HG03342 (cell line): ENCODE measurements at regions not wholly inside any gene's neighbourhood (a gene's known extent, or its start where the extent isn't known, plus 50 kb on each side); places are given as distances from the start of the nearest gene placed in this dataset.
"Not testable (repeated sequence)": the region's sequence is repeated elsewhere in the genome, so short reads cannot be mapped to it uniquely, and the experiment has no call there.

Experiments
- ATAC-seq: cut with Tn5 transposase; IDR thresholded peaks from one replicate; pipeline ENCODE4 v1.9.1; 2021; ENCODE audit warnings: mild to moderate bottlenecking, moderate library complexity; ENCODE audit not compliant: unreplicated experiment

DNA sequence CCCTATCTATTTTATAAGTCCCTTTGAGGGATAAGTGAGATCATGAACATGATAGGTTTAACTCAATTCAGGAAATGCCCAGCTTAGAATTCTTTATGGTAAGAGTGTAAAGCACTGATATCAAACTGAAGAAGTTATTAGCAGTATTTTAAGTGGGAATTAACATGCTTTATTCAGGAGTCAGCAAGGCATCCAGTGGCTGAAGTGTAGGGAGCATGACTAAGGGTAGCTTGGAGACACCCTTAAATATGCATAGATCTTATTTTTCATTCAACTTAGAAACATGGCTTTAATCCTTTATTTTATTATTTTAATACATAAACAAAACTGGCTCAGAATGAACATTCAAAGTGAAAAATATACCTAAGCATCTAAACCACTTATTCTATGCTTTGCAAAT is 158.3 kb upstream of the LPP start:
- no peak for ATAC-seq

DNA sequence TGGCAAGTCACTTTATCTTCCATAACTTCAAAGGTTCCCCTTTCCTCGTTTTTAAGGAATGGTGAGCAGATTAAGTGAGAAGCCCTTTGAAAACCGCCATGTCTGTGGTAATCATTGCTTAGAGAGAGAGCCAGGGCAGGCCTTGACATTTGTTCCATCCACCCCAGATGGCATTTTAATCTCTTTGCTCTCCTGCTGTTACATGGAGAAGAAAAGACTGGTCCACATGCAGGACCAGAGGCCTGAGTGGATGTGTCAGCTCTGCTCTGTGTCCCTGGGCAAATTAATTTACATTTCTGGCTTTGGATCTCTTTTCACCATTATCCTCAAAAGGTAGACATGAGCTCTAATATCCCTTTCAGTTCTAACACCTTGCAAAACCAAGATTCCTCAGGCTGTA is 157.3 kb upstream of the LPP start:
- no peak for ATAC-seq

DNA sequence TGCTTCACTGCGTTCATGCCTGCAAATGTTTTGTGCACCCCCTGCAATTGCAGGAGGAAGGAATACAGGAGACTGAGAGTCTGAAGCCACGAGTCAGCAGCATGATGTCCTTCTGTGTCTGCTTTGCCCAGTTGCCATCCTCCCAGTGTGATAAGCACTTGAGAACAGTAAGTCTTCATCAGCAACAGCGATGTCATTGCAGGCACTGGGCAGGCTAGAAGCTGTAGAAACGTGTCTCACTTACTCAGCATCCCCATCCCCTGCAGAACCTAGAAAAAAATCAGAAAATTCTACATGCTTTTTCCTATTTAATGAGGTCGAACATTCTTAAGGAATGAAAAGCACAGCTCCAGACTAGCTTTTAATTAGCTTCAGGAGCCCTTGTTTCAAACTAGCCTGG is 156.5 kb upstream of the LPP start:
- ATAC-seq = no peak

DNA sequence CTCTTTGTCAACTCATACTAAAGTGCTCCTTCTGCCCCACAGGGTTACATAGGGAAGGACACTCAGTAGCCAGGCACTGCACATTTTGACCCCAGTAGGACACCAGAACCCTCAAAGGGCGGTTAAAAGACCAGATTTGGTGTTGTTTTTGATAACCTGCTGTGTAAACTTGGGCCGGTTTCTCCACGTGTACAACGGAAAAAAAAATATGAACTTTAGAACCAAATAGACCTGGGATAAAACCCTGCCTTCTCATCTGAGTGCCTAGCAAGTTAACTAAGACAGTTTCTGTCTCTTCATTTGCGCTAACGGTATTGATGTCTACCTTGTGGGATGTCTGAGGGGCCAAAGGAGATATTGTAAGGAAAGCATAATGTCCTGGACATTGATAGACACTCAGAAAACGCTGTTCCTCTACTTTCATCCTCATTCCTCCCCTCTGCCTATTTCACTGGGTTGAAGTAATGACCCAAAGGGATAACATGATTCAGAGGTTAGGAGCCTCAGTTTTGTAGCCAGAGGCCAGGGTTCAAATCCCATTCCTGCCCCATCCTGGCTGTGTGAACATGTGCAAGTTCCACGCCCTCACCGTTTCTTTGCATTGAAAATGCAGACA is 155.9 kb upstream of the LPP start:
- no peak for ATAC-seq

DNA sequence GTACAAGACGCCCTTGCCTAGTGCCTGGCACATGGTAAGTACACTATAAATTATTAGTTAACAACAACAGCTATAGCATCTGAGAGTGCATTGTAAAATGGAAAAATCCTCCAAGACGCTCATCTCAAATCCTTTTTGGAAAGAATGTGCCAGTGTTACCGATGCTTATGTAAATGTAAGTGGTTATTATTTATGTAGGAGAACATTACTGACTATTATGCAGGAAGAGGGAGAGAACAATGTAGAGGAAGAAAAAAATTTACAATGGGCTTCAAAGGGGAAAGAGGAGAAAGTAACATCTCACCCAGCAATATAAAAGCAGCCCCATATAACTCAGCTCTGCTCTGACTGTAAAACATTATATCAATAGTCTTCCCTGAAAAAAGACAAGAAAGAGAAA is 155.3 kb upstream of the LPP start:
- no peak for ATAC-seq

DNA sequence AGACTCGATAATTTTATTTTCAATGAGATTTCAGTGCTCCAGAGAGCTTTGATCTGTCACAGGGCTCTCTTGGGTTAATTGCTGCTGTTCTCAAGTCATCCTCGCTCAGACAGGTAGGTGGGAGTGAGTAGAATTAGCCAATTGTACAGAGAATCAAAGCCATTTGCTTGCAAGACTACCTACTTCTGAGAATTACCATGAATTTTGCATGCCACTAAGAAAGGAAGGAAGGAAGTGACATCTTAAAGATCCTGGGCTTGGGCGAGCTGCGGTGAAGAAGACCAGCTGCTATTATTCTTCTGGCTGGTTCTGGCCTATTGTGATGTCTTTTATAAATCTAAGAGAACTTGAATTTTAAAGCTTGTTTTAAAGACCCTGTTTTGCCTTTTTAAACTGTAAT is 154.1 kb upstream of the LPP start:
- no peak for ATAC-seq

DNA sequence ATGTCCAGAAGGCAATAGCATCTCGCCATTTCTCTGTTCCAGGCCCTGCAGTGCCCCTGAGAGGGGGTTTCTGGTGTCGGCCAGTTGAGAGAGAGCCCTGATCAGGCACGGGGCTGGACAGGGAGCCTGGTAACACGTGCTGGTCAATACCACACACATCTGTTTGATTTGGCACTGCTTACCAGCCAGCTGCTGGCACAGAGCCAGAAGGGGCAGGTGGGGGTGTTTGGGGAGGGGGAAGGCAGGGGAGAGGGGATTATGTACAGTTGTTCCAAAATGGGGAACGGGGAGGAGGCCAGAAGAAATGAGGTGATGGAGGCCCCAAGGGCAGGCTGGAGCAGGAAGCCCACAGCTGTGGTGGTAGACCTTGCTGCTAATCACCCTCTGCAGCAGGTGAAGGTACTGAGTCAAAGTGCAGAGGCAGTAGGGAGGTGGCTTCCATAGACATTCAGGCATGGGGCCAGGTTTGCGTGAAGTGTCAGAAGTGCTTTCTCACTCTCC is 153.5 kb upstream of the LPP start:
- no peak for ATAC-seq

DNA sequence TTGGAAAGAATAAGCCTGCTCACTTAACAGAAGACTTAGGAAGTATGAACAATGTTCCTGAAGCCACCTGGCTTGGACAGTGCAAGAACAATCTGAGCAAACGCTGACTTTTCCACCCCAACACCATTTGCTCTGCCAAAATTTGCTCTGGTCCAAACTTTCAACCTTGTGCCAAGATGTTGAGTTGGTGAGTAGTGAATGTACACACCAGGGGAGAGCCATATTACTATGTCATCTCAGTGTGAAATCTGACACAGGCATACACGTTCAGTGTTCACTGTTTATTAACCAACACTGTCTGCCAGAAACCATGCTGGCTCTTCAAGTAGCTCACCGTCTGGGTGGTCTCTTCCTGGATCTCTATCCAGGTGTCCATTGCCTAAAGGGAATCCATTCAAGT is 152.9 kb upstream of the LPP start:
- ATAC-seq = no peak

DNA sequence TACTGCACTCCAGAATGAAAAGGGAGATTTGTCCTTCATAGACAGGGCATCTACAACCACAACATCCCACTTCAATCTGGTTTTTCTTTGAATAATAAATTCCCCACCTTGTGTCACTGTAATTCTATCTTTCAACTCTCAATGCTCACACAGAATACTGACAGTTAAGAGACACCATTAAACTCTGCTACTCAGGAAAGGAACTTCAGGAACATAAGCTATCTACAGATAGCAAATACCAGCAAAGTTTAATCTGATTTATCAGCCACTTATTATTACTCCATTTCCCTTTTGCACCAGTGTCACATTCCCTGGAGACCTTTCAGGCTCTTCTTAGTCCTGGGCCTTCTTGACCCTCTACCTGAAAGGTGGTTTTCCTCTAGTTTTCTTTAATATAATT is 152.0 kb upstream of the LPP start:
- ATAC-seq = no peak

DNA sequence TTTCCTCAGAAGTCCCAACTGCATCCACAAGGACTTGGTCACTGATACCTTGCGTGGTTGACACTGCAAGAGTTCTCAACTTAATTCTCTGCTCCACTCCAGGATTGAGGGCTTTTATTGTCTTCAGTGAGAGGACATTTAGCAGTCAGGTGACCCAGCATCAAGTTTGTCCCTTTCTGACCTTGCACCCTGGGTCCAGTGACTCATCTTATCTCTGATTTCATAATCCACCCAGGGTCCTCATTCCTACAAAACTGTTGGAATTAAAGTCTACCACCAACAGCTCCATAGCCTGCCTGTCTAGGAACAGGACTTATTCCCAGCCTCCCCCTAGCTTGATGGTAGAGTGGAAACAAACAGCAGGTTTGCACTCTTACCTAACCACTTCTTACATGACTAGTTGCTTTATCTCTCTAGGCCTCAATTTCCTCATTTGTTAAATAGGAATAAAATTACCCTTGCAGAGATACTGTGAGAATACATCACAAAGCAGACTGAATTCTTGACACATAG is 151.3 kb upstream of the LPP start:
- ATAC-seq = no peak

DNA sequence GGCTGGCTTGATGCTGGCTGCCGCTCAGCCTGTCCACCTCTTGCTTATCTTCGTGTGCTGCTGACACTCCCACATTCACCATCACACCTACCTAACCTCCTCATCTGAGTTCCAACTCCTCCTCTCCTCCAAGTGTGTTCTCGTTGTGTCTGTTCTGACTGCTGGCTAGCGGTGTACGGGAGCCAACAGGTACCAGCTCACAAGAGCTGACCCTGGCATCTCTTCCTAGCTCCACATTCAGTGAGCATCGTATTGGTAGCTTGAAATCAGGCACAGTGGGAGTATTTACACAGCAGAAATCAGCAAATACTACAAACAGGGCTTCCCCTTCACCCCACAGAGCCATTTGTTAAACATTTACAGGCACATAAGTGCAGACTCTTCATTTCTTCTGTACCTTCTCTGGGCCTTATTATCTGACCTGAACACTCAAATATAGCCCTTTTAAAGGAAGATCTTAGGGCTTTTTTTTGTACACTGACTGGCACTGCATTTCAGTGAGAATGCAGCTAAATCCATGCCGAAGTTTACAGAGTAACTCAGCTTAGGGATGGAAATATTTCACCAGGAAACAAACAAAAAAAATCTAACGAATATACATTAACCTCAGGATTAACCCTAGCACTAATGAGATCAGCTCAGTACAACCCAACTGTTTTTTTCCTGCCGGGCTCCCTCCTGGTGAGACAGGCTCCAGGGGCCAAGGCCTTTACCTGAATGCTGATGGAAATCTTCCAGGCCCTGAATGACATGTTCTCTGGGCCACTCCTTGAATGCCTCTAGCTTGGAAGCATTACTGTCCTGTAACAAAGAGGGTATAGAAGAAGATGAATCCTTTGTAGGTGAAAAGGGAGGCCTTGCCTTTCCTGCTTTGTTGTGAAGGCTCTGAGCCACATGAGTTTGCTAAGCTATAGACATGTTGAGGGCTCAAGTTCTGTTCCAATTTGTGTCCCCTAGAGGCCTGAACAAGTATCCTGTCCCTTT is 150.5 kb upstream of the LPP start:
- no peak for ATAC-seq

DNA sequence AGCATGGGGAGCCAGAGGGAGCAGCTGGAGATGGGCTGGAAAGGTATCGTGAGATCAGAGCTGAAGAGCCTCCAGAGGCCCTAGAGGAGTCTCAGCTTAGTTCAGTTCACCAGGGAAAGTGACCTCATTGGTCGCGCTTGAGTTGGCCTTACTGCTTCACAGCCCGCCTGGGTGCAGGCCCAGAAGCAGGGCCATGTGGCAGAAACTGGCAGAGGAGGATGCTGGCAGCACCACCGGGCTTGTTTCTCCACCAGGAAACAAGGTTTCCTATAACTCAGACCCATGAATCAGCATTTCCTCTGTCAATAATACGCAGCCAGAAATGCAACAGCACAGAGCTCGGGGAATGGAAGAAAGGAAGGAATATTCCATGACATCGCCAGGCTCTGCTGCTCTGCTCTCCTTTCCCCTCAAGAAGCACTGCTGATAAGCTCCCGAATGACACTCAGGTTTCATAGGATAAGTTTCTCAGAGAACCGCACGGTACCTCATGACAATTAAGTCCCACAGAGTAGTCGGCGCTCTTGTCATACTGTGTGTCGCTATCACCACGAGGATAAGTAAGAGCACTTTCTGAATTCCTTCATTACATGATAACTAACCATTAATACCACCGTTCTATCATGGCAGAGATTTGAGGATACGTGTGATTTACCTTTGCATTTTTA is 147.1 kb upstream of the LPP start:
- no peak for ATAC-seq

DNA sequence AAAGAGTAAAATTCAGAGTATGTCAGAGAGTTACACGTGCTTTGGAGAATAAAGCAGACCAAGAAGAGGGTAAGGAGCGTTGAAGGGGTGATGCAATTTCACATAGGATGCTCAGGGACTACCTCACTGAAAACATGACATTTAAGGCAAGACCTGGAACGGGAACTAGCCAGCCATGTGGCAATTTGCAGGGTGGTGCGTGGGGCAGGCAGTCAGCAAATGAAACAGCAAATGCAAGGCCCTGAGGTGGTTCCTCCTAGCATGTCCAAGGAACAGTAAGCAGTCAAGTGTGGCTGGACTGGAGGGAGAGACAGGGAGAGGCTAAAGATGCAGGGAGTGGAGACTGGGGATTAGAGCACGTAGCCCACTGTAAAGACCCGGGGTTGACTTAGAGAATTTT is 146.1 kb upstream of the LPP start:
- ATAC-seq = no peak

DNA sequence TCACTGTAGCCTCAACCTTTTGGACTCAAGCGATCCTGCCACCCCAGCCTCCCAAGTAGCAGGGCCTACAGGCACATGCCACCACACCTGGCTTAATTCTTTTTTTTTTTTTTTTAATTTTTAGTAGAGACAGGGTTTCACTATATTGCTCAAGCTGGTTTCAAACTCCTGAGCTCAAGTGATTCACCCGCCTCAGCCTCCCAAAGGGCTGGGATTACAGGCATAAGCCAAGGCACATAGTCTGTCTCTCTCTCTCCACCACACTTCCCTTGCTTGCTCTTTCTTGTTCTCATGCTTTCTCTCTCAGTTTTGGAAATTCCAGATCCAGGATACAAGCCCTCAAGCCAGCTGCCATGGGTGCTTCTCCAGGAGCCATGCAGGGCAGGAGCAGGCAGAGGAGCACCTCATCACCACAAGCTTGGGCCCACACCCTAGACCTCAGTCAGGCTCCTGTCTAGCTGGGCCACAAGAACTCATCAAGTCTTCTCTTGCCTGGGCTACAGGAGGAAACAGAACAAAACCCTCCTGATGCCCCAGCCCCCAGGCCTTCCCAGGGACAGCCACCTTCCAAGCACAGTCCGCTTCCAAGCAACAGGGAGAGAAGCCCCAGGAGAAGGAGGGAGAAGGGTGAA is 145.3 kb upstream of the LPP start:
- no peak for ATAC-seq

DNA sequence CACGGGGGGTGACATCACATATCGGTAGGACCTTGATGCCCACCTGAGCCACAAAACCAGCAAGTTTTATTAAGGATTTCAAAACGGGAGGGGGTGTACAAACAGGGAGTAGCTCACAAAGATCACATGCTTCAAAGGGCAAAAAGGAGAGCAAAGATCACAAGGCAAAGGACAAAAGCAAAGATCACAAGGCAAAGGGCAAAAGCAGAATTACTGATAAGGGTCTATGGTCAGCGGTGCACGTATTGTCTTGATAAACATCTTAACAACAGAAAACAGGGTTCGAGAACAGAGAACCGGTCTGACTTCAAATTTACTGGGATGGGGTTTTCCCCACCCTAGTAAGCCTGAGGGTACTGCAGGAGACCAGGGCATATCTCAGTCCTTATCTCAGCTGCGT is 143.5 kb upstream of the LPP start:
- no peak for ATAC-seq

DNA sequence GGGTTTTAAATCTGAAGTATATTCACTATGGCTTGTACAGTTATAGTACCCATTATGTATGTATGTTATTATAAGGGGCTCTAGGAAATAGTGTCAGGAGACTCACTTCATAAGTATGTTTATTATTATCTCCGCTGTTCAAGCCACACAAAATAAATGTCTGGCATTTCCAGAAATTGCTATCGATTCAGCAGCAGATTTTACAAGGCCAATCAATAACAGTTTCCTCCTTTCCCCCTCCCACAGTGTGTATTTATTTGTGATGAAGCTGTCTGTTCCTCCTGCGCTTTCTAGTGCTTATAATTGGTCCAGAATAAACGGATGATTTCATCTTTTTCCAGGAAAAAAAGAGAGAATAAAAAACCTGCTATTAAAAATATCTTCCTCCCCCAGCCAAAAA is 134.2 kb upstream of the LPP start:
- ATAC-seq = no peak

DNA sequence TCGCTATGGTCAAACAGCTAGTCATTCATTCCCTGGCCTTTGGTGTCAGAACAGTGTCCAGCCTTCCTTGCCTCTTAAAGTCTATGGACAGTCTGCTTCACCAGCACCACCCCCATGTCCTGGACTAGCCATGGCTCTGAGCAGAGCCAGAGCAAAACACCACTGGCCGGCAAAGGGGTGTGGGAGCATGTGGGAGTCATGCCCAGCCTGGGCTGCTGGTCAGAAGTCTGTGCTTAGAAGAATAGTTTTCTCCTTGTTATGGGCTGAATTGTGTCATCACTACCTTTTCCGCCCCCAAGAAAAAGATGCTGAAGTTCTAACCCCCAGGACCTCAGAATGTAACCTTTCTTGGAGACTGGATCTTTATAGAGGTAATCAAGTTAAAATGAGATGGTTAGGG is 132.9 kb upstream of the LPP start:
- no peak for ATAC-seq

DNA sequence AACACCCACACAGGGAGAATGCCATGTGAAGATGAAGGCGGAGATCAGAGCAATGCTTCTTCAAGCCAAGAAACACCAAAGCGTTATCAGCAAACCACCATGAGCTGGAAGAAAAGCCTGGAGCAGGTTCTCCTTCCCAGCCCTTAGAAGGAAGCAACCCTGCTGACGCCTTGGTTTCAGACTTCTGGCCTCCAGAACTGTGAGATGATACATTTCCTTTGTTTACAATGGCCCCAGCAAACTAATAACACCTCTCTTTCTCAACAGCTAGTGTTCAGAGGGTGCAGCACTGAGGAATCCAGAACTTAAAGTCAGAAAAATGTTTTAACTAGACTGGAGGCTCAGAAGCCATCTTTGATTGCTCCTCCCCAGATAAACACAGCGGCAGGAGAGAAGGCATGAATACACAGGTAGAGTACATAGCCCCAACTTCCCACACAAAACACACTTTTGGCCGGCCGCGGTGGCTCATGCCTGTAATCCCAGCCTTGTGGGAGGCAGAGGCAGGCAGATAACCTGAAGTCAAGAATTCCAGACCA is 132.4 kb upstream of the LPP start:
- no peak for ATAC-seq

DNA sequence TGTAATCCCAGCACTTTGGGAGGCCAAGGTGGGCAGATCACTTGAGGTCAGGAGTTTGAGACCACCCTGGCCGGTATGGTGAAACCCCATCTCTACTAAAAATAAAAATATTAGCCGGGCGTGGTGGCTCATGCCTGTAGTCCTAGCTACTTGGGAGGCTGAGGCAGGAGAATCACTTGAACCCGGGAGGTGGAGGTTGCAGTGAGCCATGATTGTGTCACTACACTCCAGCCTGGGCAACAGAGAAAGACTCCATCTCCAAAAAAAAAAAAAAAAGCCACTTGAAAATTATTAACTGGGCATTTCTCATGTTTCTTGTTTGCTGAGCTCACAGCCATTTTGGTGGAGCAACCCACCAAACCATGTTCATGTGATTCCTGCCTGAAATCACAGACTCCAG is 131.1 kb upstream of the LPP start:
- not testable (repeated sequence) for ATAC-seq

DNA sequence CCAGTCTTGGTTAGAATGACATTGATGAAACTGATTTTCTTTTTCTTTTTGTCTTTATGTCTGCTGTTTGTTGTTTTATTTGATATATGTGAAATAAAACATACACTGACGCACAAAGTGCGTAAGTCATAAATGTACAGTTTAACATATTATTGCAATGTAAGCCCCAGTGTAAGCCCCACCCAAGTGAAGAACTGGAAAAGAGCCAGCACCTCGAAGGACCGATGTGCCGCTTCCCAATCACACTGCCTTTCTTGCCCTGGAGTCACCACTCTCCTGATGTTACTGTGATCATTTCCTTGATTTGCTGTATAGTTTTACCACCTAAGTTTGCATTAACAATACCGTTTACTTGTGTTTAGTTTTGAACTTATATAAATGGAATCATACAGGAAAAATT is 128.4 kb upstream of the LPP start:
- ATAC-seq = no peak
